ENCODE measurements at regions not wholly inside any gene's neighbourhood (a gene's known extent, or its start where the extent isn't known, plus 50 kb on each side); places are given as distances from the start of the nearest gene placed in this dataset.

DNA sequence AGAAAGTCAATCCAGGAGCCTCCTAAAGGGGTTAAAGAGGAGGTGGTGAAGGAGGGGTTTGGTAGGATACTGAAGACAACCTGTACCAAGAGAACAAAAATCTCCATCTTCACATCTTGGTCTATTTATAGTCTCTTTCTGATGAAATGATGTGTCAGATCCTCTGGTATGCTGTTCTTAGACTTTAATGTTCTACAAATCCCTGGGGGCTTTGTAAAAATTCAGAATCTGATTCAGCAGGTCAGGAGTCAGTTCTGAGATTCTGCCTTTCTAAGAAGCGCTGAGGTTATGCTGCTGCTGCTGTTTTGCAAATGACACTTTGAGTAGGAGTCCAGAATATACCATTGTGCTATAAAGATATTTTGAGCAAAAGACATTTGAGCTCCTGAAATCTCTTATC, 172.9 kb upstream of the GLRA2 start:
- DNase-seq (ENCODE audit: extremely low read depth, low read depth): no peak
- TF ChIP-seq, protein P1, sequence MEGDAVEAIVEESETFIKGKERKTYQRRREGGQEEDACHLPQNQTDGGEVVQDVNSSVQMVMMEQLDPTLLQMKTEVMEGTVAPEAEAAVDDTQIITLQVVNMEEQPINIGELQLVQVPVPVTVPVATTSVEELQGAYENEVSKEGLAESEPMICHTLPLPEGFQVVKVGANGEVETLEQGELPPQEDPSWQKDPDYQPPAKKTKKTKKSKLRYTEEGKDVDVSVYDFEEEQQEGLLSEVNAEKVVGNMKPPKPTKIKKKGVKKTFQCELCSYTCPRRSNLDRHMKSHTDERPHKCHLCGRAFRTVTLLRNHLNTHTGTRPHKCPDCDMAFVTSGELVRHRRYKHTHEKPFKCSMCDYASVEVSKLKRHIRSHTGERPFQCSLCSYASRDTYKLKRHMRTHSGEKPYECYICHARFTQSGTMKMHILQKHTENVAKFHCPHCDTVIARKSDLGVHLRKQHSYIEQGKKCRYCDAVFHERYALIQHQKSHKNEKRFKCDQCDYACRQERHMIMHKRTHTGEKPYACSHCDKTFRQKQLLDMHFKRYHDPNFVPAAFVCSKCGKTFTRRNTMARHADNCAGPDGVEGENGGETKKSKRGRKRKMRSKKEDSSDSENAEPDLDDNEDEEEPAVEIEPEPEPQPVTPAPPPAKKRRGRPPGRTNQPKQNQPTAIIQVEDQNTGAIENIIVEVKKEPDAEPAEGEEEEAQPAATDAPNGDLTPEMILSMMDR (IDR thresholded peaks at IDR 0.05; ENCODE audit: low read depth, low read length): no peak

DNA sequence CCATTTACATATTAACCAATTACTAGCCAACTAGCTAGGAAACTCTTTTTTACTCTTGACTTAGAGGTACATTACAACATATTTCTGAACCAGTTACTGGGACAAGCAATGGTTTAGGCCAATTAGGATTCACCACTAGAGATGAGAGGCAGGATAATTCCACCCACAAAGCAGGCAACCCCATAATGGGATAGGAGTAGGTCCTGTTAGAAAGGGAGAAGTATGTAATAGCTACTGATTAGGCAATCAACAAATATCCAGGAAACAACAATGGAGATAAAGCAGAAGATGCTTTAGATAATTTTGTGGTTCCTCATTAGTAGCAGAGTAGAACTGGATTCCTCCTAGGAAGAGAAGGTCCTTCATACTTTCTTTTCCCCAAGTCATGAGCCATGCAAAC, 173.8 kb upstream of the GLRA2 start:
- no peak for DNase-seq (ENCODE audit: extremely low read depth, low read depth)
- TF ChIP-seq, protein P1 (IDR thresholded peaks at IDR 0.05; ENCODE audit: low read depth, low read length): no peak

DNA sequence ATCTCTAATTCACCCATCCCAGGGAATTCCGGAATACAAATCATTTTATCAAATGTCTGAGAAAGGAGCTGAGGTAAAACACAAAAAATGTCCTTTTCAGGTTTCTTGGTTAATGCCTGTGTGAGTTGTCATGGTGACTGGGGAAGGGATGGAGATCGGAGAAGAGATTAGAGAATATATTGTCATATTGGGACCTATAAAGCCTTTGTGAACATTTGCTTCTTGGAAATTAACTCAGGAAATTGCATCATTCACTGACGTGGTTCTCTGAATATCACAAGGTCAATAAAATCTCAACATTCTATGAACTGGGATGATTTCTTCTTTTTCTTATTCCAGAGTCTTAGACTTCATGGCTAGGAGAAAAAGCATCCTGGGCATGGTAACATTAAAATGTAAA, 174.8 kb upstream of the GLRA2 start:
- no peak for DNase-seq (ENCODE audit: extremely low read depth, low read depth)
- TF ChIP-seq, protein P1 (IDR thresholded peaks at IDR 0.05; ENCODE audit: low read depth, low read length): no peak

DNA sequence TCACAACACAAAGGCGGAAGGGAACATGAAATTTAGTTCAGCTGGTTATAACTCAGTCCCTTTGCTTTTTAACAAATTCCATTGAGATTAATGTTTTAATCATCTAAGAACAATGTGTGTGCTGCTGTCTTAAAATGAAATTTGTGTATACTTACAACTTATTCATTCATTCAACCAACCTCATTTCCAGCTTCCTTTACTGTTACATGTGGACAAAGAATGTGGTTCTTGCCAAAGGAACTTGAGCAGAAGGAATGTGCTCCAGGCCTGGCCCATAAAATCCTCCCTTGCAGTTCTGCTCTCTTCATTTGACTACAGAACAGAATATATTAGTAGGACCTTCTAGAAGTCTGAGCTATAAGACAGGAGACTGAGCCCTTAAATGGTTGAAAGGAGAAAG, 176.8 kb upstream of the GLRA2 start:
- no peak for DNase-seq (ENCODE audit: extremely low read depth, low read depth)
- TF ChIP-seq, protein P1 (IDR thresholded peaks at IDR 0.05; ENCODE audit: low read depth, low read length): no peak

DNA sequence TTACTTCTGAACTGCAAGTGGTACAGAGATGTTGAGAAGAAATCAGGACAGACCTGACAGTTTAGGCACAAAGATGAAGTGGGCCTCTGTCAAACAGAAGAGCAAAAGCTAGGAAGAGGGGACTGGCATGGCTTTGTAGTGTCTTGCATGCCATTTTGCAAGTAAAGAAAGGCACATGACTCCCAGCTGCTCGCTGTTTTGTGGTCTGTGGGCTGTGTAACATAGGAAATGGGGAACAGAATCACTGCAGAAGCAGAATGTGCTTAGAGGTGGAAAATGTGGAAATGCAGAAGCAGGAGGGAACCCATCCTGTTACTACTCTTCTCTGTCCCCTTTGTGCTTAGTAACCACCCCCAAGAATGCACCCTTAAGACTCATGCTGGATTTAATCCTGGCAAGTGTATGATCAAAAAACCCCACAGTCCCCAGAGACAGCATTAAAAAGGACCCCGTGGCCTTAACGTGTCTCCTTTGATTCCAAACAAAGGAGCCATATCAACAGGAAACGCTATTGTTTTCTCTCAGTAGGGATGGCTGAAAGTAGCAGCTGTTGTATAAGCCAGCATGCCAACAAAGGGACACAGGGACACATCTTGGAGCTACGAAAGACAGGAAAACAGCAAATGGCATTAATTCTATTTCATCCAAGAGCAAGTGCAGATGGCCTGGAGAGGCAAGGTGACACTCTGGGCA, 177.6 kb upstream of the GLRA2 start:
- TF ChIP-seq, protein P1 (IDR thresholded peaks at IDR 0.05; ENCODE audit: low read depth, low read length): no peak
- DNase-seq (ENCODE audit: extremely low read depth, low read depth): no peak

DNA sequence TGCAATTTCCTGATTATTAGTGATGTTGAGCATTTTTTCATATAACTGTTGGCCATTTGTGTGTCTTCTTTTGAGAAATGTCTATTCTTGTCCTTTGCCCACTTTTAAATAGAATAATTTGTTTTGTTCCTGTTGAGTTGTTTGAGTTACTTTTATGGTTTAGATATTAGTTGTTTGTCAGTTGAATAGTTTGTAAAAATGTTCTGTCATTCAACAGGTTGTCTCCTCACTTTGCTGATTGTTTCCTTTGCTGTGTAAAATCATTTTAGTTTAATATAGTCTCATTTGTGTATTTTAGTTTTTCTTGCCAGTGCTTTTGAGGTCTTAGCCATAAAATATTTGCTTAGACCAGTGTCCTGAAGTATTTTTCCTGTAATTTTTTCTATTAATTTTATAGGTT, 181.8 kb upstream of the GLRA2 start:
- no peak for DNase-seq (ENCODE audit: extremely low read depth, low read depth)
- TF ChIP-seq, protein P1 (IDR thresholded peaks at IDR 0.05; ENCODE audit: low read depth, low read length): no peak

DNA sequence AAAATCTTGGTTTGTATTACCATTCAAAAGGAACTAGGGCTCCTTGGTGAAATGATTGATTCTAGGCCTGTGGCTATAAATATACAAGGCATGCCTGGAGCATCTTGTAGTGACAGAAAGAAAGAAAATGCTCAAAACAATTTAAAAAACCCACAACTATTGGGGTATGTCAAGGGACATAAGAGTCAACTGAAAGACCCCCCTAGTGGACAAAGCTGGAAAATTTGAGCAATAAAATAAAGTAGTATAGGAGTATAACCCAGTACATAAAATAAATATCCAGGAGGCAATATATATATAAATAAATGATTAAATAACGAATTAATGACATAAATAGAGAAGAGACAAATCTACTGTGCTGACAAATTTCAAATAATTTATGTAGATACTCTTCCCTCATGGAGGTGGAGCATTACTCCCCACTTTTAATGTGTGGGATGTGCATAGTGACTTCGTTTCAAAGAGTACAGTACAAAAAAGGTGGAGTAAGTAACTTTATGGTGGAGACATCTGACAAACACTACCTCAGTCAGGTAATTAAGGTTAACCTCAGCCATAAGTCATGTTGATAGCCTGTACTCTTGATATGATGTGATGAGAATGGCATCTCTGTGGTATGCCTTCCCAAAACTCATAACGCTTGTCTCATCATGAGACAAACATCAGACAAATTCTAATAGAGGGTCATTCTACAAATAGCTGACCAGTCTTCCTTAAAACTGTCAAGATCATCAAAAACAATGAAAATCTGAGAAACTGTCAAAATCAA, 185.0 kb upstream of the GLRA2 start:
- no peak for DNase-seq (ENCODE audit: extremely low read depth, low read depth)
- TF ChIP-seq, protein P1 (IDR thresholded peaks at IDR 0.05; ENCODE audit: low read depth, low read length): no peak

All from AG09319 (cell line).